ENCODE measurements at regions not wholly inside any gene's neighbourhood (a gene's known extent, or its start where the extent isn't known, plus 50 kb on each side); places are given as distances from the start of the nearest gene placed in this dataset.

GRCh38 chr11:27229511-27230191 lies 133.4 kb downstream of the CCDC34 start:
- TF ChIP-seq REST (IDR thresholded peaks at IDR 0.05; ENCODE audit: insufficient read depth in 1 of 2, low read depth in 2 of 2, low read length in 2 of 2), result no peak
- TF ChIP-seq FOXP2 (optimal IDR thresholded peaks at IDR 0.05; ENCODE audit: borderline replicate concordance, extremely low read depth, extremely low read length, insufficient read depth), result no peak
- TF ChIP-seq TAF1 (IDR thresholded peaks at IDR 0.05; ENCODE audit: borderline replicate concordance, insufficient read depth, low read length), result no peak
- TF ChIP-seq SIN3A (IDR thresholded peaks at IDR 0.05; ENCODE audit: borderline replicate concordance, insufficient read depth, low read length), result no peak
- no peak for TF ChIP-seq POLR2AphosphoS5 (IDR thresholded peaks at IDR 0.05; ENCODE audit: low read depth, low read length)

- no peak for TF ChIP-seq REST (IDR thresholded peaks at IDR 0.05; ENCODE audit: insufficient read depth in 1 of 2, low read depth in 2 of 2, low read length in 2 of 2)
- no peak for TF ChIP-seq TAF1 (IDR thresholded peaks at IDR 0.05; ENCODE audit: borderline replicate concordance, insufficient read depth, low read length)
- TF ChIP-seq FOXP2 (optimal IDR thresholded peaks at IDR 0.05; ENCODE audit: borderline replicate concordance, extremely low read depth, extremely low read length, insufficient read depth), result no peak
- TF ChIP-seq SIN3A (IDR thresholded peaks at IDR 0.05; ENCODE audit: borderline replicate concordance, insufficient read depth, low read length), result no peak
- no peak for TF ChIP-seq POLR2AphosphoS5 (IDR thresholded peaks at IDR 0.05; ENCODE audit: low read depth, low read length)
Observed at GRCh38 chr11:27228906-27229290, 134.1 kb downstream of the CCDC34 start.

- TF ChIP-seq FOXP2 (optimal IDR thresholded peaks at IDR 0.05; ENCODE audit: borderline replicate concordance, extremely low read depth, extremely low read length, insufficient read depth) (no peak), POLR2AphosphoS5 (IDR thresholded peaks at IDR 0.05; ENCODE audit: low read depth, low read length) (no peak), TAF1 (IDR thresholded peaks at IDR 0.05; ENCODE audit: borderline replicate concordance, insufficient read depth, low read length) (no peak), REST (IDR thresholded peaks at IDR 0.05; ENCODE audit: insufficient read depth in 1 of 2, low read depth in 2 of 2, low read length in 2 of 2) (no peak), SIN3A (IDR thresholded peaks at IDR 0.05; ENCODE audit: borderline replicate concordance, insufficient read depth, low read length) (no peak)
Observed at GRCh38 chr11:27228232-27228905, 134.6 kb downstream of the CCDC34 start.

GRCh38 chr11:27227736-27228135 lies 135.3 kb downstream of the CCDC34 start:
- no peak for TF ChIP-seq FOXP2 (optimal IDR thresholded peaks at IDR 0.05; ENCODE audit: borderline replicate concordance, extremely low read depth, extremely low read length, insufficient read depth)
- no peak for TF ChIP-seq SIN3A (IDR thresholded peaks at IDR 0.05; ENCODE audit: borderline replicate concordance, insufficient read depth, low read length)
- TF ChIP-seq TAF1 (IDR thresholded peaks at IDR 0.05; ENCODE audit: borderline replicate concordance, insufficient read depth, low read length), result no peak
- TF ChIP-seq REST (IDR thresholded peaks at IDR 0.05; ENCODE audit: insufficient read depth in 1 of 2, low read depth in 2 of 2, low read length in 2 of 2), result no peak
- no peak for TF ChIP-seq POLR2AphosphoS5 (IDR thresholded peaks at IDR 0.05; ENCODE audit: low read depth, low read length)
